ENCODE measurements at regions not wholly inside any gene's neighbourhood (a gene's known extent, or its start where the extent isn't known, plus 50 kb on each side); places are given as distances from the start of the nearest gene placed in this dataset.

GRCh38 chr6:126147291-126147815 lies 161.0 kb downstream of the TRMT11 start:
- no peak for DNase-seq (ENCODE audit: low read depth in 2 of 3, low spot score in 2 of 3)

- no peak for DNase-seq (ENCODE audit: low read depth in 2 of 3, low spot score in 2 of 3)
Measured at GRCh38 chr6:126148853-126149252, 162.5 kb downstream of the TRMT11 start.

- DNase-seq (ENCODE audit: low read depth in 2 of 3, low spot score in 2 of 3), result no peak
Measured at GRCh38 chr6:126152372-126152745, 166.0 kb downstream of the TRMT11 start.

- no peak for DNase-seq (ENCODE audit: low read depth in 2 of 3, low spot score in 2 of 3)
Measured at GRCh38 chr6:126153661-126154060, 167.3 kb downstream of the TRMT11 start.

GRCh38 chr6:126156973-126157372 lies 170.6 kb downstream of the TRMT11 start:
- DNase-seq (ENCODE audit: low read depth in 2 of 3, low spot score in 2 of 3), result no peak

- DNase-seq (ENCODE audit: low read depth in 2 of 3, low spot score in 2 of 3), result no peak
Measured at GRCh38 chr6:126167726-126168125, 172.2 kb upstream of the CENPW start.

- DNase-seq (ENCODE audit: low read depth in 2 of 3, low spot score in 2 of 3), result no peak
Measured at GRCh38 chr6:126170433-126170832, 169.5 kb upstream of the CENPW start.

GRCh38 chr6:126170978-126171382 lies 168.9 kb upstream of the CENPW start:
- DNase-seq (ENCODE audit: low read depth in 2 of 3, low spot score in 2 of 3), result peak in 2 of 3 donors; percentile 74 to 91

- DNase-seq (ENCODE audit: low read depth in 2 of 3, low spot score in 2 of 3), result no peak
Measured at GRCh38 chr6:126172131-126172530, 167.8 kb upstream of the CENPW start.

- no peak for DNase-seq (ENCODE audit: low read depth in 2 of 3, low spot score in 2 of 3)
Measured at GRCh38 chr6:126173265-126173664, 166.7 kb upstream of the CENPW start.

- DNase-seq (ENCODE audit: low read depth in 2 of 3, low spot score in 2 of 3), result no peak
Measured at GRCh38 chr6:126174697-126175096, 165.2 kb upstream of the CENPW start.

- no peak for DNase-seq (ENCODE audit: low read depth in 2 of 3, low spot score in 2 of 3)
Measured at GRCh38 chr6:126175251-126175650, 164.7 kb upstream of the CENPW start.

- peak in 2 of 3 donors; percentile 13 to 45 for DNase-seq (ENCODE audit: low read depth in 2 of 3, low spot score in 2 of 3)
Measured at GRCh38 chr6:126176282-126176681, 163.6 kb upstream of the CENPW start.

GRCh38 chr6:126180585-126180984 lies 159.3 kb upstream of the CENPW start:
- DNase-seq (ENCODE audit: low read depth in 2 of 3, low spot score in 2 of 3), result peak in 2 of 3 donors; percentile 11 to 14

GRCh38 chr6:126181173-126181741 lies 158.7 kb upstream of the CENPW start:
- DNase-seq (ENCODE audit: low read depth in 2 of 3, low spot score in 2 of 3), result no peak

- DNase-seq (ENCODE audit: low read depth in 2 of 3, low spot score in 2 of 3), result no peak
Measured at GRCh38 chr6:126181890-126182289, 158.0 kb upstream of the CENPW start.

GRCh38 chr6:126182650-126183311 lies 157.1 kb upstream of the CENPW start:
- DNase-seq (ENCODE audit: low read depth in 2 of 3, low spot score in 2 of 3), result no peak

GRCh38 chr6:126185774-126186173 lies 154.1 kb upstream of the CENPW start:
- DNase-seq (ENCODE audit: low read depth in 2 of 3, low spot score in 2 of 3), result no peak

GRCh38 chr6:126188279-126188909 lies 151.5 kb upstream of the CENPW start:
- no peak for DNase-seq (ENCODE audit: low read depth in 2 of 3, low spot score in 2 of 3)

- no peak for DNase-seq (ENCODE audit: low read depth in 2 of 3, low spot score in 2 of 3)
Measured at GRCh38 chr6:126195625-126196236, 144.2 kb upstream of the CENPW start.

GRCh38 chr6:126198631-126199030 lies 141.3 kb upstream of the CENPW start:
- DNase-seq (ENCODE audit: low read depth in 2 of 3, low spot score in 2 of 3), result no peak

- DNase-seq (ENCODE audit: low read depth in 2 of 3, low spot score in 2 of 3), result no peak
Measured at GRCh38 chr6:126199466-126199865, 140.4 kb upstream of the CENPW start.
